ENCODE measurements at regions not wholly inside any gene's neighbourhood (a gene's known extent, or its start where the extent isn't known, plus 50 kb on each side); places are given as distances from the start of the nearest gene placed in this dataset.

- no peak for TF ChIP-seq CTCF (IDR thresholded peaks at IDR 0.05)
- no peak for TF ChIP-seq POLR2A (IDR thresholded peaks at IDR 0.05)
Observed at GRCh38 chr5:161094411-161094810, 242.4 kb upstream of the ATP10B start.

Measured in gastroesophageal sphincter (tissue), 3 donors.